ENCODE measurements at regions not wholly inside any gene's neighbourhood (a gene's known extent, or its start where the extent isn't known, plus 50 kb on each side); places are given as distances from the start of the nearest gene placed in this dataset.
"Not testable (repeated sequence)": the region's sequence is repeated elsewhere in the genome, so short reads cannot be mapped to it uniquely, and the experiment has no call there.

DNA sequence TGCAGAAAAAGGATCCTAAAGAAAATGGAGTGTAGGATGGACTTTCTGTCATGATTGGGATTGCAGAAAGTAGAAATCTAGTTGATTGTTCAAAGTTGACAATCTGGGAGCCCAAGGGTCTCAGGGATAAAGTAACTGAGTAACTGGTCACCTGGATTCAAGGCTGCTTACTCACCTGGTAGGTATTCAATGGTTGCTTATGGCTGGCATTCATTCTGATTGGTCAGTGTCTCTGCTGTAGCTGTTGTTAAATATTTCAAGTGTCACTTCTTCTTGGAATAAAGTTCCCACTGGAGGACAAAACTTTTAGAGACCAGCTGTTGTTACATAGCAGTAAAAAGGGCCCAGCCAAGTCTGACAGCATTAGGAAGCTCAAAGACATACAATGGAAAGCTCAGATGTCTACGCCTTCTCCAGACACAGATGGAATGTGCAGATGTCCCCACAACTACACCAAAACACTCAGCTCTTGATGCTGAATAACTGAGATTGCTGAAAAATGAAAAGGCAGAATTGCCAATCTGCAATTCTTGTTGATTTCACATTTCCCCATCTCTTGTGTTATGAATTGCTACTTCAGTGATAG lies 106.9 kb downstream of the ZNF467 start:
- no peak overlapping the region for H3K27ac ChIP-seq (ENCODE audit: insufficient read depth, low read length, poor library complexity, severe bottlenecking)
- no peaks in the 10 kb centered on the region for H3K4me1 ChIP-seq (ENCODE audit: control insufficient read depth, insufficient read depth, low read length, poor library complexity, severe bottlenecking)
- no peak for DNase-seq

GRCh38 chr7:149665618-149666017 lies 107.8 kb downstream of the ZNF467 start:
- H3K36me3 ChIP-seq (ENCODE audit: control insufficient read depth, insufficient read depth, low read length); H3K4me1 ChIP-seq (ENCODE audit: control insufficient read depth, insufficient read depth, low read length, poor library complexity, severe bottlenecking); H3K27ac ChIP-seq (ENCODE audit: insufficient read depth, low read length, poor library complexity, severe bottlenecking); H3K4me3 ChIP-seq (ENCODE audit: insufficient read depth, low read depth, low read length, poor library complexity, severe bottlenecking); DNase-seq; H3K27me3 ChIP-seq (replicated peaks; ENCODE audit: control insufficient read depth, insufficient read depth, low read length, poor library complexity, severe bottlenecking); H3K9me3 ChIP-seq (ENCODE audit: control insufficient read depth, low read length): not testable (repeated sequence)

More for the DNA sequence above, 106.9 kb downstream of the ZNF467 start:
- Histone ChIP-seq H3K4me3 (ENCODE audit: insufficient read depth, low read depth, low read length, poor library complexity, severe bottlenecking) (no peak overlapping the region), H3K36me3 (ENCODE audit: control insufficient read depth, insufficient read depth, low read length) (no peaks in the 10 kb centered on the region), H3K9me3 (ENCODE audit: control insufficient read depth, low read length) (no peaks in the 10 kb centered on the region), H3K27me3 (replicated peaks; ENCODE audit: control insufficient read depth, insufficient read depth, low read length, poor library complexity, severe bottlenecking) (no peaks in the 10 kb centered on the region)

GRCh38 chr7:149664666-149665065 lies 108.7 kb downstream of the ZNF467 start:
- Histone ChIP-seq H3K36me3 (ENCODE audit: control insufficient read depth, insufficient read depth, low read length) (no peaks in the 10 kb centered on the region), H3K27me3 (replicated peaks; ENCODE audit: control insufficient read depth, insufficient read depth, low read length, poor library complexity, severe bottlenecking) (no peaks in the 10 kb centered on the region), H3K9me3 (ENCODE audit: control insufficient read depth, low read length) (no peaks in the 10 kb centered on the region), H3K27ac (ENCODE audit: insufficient read depth, low read length, poor library complexity, severe bottlenecking) (no peak overlapping the region), H3K4me3 (ENCODE audit: insufficient read depth, low read depth, low read length, poor library complexity, severe bottlenecking) (no peak overlapping the region), H3K4me1 (ENCODE audit: control insufficient read depth, insufficient read depth, low read length, poor library complexity, severe bottlenecking) (no peaks in the 10 kb centered on the region)
- no peak for DNase-seq

GRCh38 chr7:149664176-149664575 lies 109.2 kb downstream of the ZNF467 start:
- Histone ChIP-seq H3K36me3 (ENCODE audit: control insufficient read depth, insufficient read depth, low read length) (no peaks in the 10 kb centered on the region), H3K4me1 (ENCODE audit: control insufficient read depth, insufficient read depth, low read length, poor library complexity, severe bottlenecking) (no peaks in the 10 kb centered on the region), H3K4me3 (ENCODE audit: insufficient read depth, low read depth, low read length, poor library complexity, severe bottlenecking) (no peak overlapping the region), H3K9me3 (ENCODE audit: control insufficient read depth, low read length) (no peaks in the 10 kb centered on the region), H3K27ac (ENCODE audit: insufficient read depth, low read length, poor library complexity, severe bottlenecking) (no peak overlapping the region), H3K27me3 (replicated peaks; ENCODE audit: control insufficient read depth, insufficient read depth, low read length, poor library complexity, severe bottlenecking) (no peaks in the 10 kb centered on the region)
- DNase-seq: no peak

- no peaks in the 10 kb centered on the region for H3K36me3 ChIP-seq (ENCODE audit: control insufficient read depth, insufficient read depth, low read length)
- no peak overlapping the region for H3K27ac ChIP-seq (ENCODE audit: insufficient read depth, low read length, poor library complexity, severe bottlenecking)
- H3K4me3 ChIP-seq (ENCODE audit: insufficient read depth, low read depth, low read length, poor library complexity, severe bottlenecking): no peak overlapping the region
- H3K9me3 ChIP-seq (ENCODE audit: control insufficient read depth, low read length): no peaks in the 10 kb centered on the region
- no peaks in the 10 kb centered on the region for H3K27me3 ChIP-seq (replicated peaks; ENCODE audit: control insufficient read depth, insufficient read depth, low read length, poor library complexity, severe bottlenecking)
- peak; percentile 19 to 31 (median 27) for DNase-seq
- H3K4me1 ChIP-seq (ENCODE audit: control insufficient read depth, insufficient read depth, low read length, poor library complexity, severe bottlenecking): no peaks in the 10 kb centered on the region
These were observed 110.7 kb downstream of the ZNF467 start for GRCh38 chr7:149662591-149663095.

GRCh38 chr7:149655784-149656183 lies 117.6 kb downstream of the ZNF467 start:
- H3K4me1 ChIP-seq (ENCODE audit: control insufficient read depth, insufficient read depth, low read length, poor library complexity, severe bottlenecking): no peaks in the 10 kb centered on the region
- no peaks in the 10 kb centered on the region for H3K36me3 ChIP-seq (ENCODE audit: control insufficient read depth, insufficient read depth, low read length)
- H3K27ac ChIP-seq (ENCODE audit: insufficient read depth, low read length, poor library complexity, severe bottlenecking): no peak overlapping the region
- H3K9me3 ChIP-seq (ENCODE audit: control insufficient read depth, low read length): no peaks in the 10 kb centered on the region
- DNase-seq: no peak
- no peak overlapping the region for H3K4me3 ChIP-seq (ENCODE audit: insufficient read depth, low read depth, low read length, poor library complexity, severe bottlenecking)
- H3K27me3 ChIP-seq (replicated peaks; ENCODE audit: control insufficient read depth, insufficient read depth, low read length, poor library complexity, severe bottlenecking): no peaks in the 10 kb centered on the region

DNA sequence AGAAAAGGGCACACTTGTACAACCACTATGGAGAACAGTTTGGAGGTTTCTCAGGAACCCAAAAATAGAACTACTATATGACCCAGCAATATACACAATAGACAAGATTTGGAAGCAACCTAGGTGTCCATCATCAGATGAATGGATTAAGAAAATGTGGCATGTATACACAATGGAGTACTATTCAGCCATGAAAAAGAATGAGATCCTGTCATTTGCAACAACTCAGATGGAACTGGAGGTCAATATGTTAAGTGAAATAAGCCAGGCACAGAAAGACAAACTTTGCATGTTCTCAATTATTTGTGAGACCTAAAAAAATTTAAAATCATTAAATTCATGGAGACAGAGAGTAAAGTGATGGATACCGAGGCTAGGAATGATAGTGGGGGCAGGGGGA lies 118.8 kb downstream of the ZNF467 start:
- no peaks in the 10 kb centered on the region for H3K4me1 ChIP-seq (ENCODE audit: control insufficient read depth, insufficient read depth, low read length, poor library complexity, severe bottlenecking)
- no peak overlapping the region for H3K27ac ChIP-seq (ENCODE audit: insufficient read depth, low read length, poor library complexity, severe bottlenecking)
- no peaks in the 10 kb centered on the region for H3K36me3 ChIP-seq (ENCODE audit: control insufficient read depth, insufficient read depth, low read length)
- H3K4me3 ChIP-seq (ENCODE audit: insufficient read depth, low read depth, low read length, poor library complexity, severe bottlenecking): no peak overlapping the region
- no peaks in the 10 kb centered on the region for H3K9me3 ChIP-seq (ENCODE audit: control insufficient read depth, low read length)
- no peak for DNase-seq
- no peaks in the 10 kb centered on the region for H3K27me3 ChIP-seq (replicated peaks; ENCODE audit: control insufficient read depth, insufficient read depth, low read length, poor library complexity, severe bottlenecking)

- H3K36me3 ChIP-seq (ENCODE audit: control insufficient read depth, insufficient read depth, low read length); H3K27ac ChIP-seq (ENCODE audit: insufficient read depth, low read length, poor library complexity, severe bottlenecking); H3K4me3 ChIP-seq (ENCODE audit: insufficient read depth, low read depth, low read length, poor library complexity, severe bottlenecking); DNase-seq; H3K9me3 ChIP-seq (ENCODE audit: control insufficient read depth, low read length); H3K4me1 ChIP-seq (ENCODE audit: control insufficient read depth, insufficient read depth, low read length, poor library complexity, severe bottlenecking); H3K27me3 ChIP-seq (replicated peaks; ENCODE audit: control insufficient read depth, insufficient read depth, low read length, poor library complexity, severe bottlenecking): not testable (repeated sequence)
These were observed 123.2 kb downstream of the ZNF467 start for GRCh38 chr7:149650190-149650589.

DNA sequence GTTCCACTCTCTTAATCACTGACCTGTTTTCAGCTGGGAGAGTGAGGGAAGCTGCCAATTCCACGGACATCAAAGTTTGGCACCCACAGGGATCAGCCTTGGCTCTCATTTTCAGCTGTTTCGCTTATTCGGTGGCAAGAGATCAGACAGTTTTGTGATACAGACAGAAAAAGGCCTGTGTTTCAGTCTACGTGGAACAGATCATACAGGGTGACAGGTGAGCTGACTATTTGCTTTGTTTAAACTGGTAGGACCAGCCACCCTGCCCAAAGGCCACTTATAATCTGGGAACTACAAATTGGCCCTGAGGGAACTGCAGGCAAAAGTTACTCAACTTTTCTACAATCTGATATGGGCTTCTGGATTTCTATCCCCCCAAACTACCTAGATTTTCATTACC lies 128.6 kb downstream of the ZNF467 start:
- DNase-seq: no peak
- H3K27me3 ChIP-seq (replicated peaks; ENCODE audit: control insufficient read depth, insufficient read depth, low read length, poor library complexity, severe bottlenecking): no peaks in the 10 kb centered on the region
- H3K4me1 ChIP-seq (ENCODE audit: control insufficient read depth, insufficient read depth, low read length, poor library complexity, severe bottlenecking): no peaks in the 10 kb centered on the region
- H3K4me3 ChIP-seq (ENCODE audit: insufficient read depth, low read depth, low read length, poor library complexity, severe bottlenecking): no peak overlapping the region
- H3K36me3 ChIP-seq (ENCODE audit: control insufficient read depth, insufficient read depth, low read length): no peaks in the 10 kb centered on the region
- no peak overlapping the region for H3K27ac ChIP-seq (ENCODE audit: insufficient read depth, low read length, poor library complexity, severe bottlenecking)
- no peaks in the 10 kb centered on the region for H3K9me3 ChIP-seq (ENCODE audit: control insufficient read depth, low read length)

- no peaks in the 10 kb centered on the region for H3K9me3 ChIP-seq (ENCODE audit: control insufficient read depth, low read length)
- no peaks in the 10 kb centered on the region for H3K27me3 ChIP-seq (replicated peaks; ENCODE audit: control insufficient read depth, insufficient read depth, low read length, poor library complexity, severe bottlenecking)
- H3K27ac ChIP-seq (ENCODE audit: insufficient read depth, low read length, poor library complexity, severe bottlenecking): no peak overlapping the region
- no peaks in the 10 kb centered on the region for H3K4me1 ChIP-seq (ENCODE audit: control insufficient read depth, insufficient read depth, low read length, poor library complexity, severe bottlenecking)
- no peak overlapping the region for H3K4me3 ChIP-seq (ENCODE audit: insufficient read depth, low read depth, low read length, poor library complexity, severe bottlenecking)
- no peak for DNase-seq
- H3K36me3 ChIP-seq (ENCODE audit: control insufficient read depth, insufficient read depth, low read length): no peaks in the 10 kb centered on the region
These were observed 130.8 kb downstream of the ZNF467 start for GRCh38 chr7:149642589-149642988.
